ENCODE measurements at regions not wholly inside any gene's neighbourhood (a gene's known extent, or its start where the extent isn't known, plus 50 kb on each side); places are given as distances from the start of the nearest gene placed in this dataset.
"Not testable (repeated sequence)": the region's sequence is repeated elsewhere in the genome, so short reads cannot be mapped to it uniquely, and the experiment has no call there.

- DNase-seq, result no peak
Observed at GRCh38 chr4:148944839-148945219, 502.6 kb upstream of the NR3C2 start.

- DNase-seq, result no peak
Observed at GRCh38 chr4:148944136-148944838, 502.1 kb upstream of the NR3C2 start.

DNA sequence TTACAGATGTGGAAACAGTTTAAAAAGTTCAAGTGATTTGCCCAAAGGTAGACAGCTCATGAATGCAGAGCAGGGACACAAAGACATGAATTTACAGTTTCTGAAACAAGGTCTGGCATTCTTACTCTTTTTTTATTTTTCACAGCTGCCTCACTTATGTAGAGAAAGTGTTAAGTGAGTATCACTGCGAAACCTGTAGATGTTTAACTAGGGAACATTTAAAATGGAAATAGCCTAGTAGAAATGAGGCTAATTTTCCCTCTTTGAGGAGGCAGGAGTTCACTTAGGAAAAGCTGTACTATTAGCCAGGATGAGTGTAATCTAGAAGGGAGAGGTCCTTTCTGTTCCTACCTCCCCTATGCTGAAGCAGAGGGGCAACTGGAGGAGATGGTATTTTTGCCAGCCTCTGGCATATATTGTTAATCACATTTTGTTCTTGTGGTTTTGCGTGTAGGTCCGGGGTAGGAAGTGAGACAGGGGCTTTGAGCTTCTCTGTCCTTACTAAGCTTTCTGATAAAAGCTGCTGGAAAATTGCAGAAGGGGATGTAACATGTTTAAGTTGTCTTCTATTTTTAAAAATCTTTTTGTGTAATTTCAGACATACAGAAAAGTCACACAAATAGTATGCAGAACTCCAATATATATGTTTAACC, 492.8 kb upstream of the NR3C2 start:
- no peak for DNase-seq

GRCh38 chr4:148926276-148927260, 484.4 kb upstream of the NR3C2 start:
- no peak for DNase-seq

DNA sequence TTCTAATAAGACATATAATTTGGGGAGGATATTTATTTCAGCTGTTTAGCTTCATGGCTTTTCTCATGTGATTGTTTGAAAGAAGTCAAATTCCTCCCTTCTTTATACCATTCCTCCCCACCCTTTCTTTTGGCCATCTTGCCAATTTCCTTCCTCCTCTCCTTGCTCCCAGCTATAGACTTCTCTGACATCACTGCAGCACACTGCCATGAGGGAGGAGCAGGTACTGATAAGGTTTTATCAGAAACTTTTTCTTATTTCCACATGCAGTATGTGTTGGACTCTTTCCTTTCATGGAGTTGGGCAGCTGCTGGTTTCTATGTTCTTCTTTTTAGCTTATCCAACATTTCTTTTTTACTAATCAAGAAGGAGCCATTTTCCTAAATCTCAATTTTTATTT, 481.7 kb upstream of the NR3C2 start:
- no peak for DNase-seq

DNA sequence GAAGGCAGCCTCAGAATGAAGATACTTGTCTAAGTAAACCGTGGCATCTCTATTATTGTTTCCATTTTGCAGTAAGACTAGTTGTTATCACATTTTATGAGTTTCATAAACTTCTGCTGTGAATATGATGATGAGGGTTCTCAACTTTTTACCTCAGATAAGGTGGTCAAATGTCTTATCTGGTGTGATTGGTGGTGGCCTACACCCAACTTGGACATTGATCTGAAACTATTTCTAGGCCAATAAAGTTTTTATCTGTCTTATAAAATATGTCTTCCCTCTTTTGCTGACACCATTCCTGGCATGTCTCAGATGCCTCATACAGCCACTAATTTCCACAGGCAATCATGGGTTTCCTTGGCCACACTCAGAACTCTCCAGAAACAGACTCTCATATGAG, 480.3 kb upstream of the NR3C2 start:
- no peak for DNase-seq

- DNase-seq, result no peak
Observed at GRCh38 chr4:148914734-148915133, 472.5 kb upstream of the NR3C2 start.

- no peak for DNase-seq
Observed at GRCh38 chr4:148914301-148914700, 472.1 kb upstream of the NR3C2 start.

DNA sequence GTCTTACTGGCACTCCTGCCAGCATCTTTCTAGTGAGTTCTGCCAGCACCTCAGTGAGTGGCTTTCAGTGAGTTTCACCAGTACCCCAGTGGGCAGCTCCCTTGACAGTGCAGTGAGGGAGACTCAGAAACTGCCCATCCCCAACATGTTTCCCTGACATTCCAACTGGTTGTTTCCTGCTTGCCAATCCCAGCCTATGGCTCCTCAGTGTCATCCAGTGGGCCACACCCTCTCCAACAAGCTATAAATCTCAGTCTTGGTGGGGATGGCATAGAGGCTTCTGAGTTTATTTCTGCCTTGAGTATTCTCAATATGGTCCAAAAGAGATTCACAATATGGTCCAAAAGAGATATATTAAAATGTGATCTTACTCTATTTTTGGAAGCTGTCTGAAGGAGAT, 461.2 kb upstream of the NR3C2 start:
- no peak for DNase-seq

DNA sequence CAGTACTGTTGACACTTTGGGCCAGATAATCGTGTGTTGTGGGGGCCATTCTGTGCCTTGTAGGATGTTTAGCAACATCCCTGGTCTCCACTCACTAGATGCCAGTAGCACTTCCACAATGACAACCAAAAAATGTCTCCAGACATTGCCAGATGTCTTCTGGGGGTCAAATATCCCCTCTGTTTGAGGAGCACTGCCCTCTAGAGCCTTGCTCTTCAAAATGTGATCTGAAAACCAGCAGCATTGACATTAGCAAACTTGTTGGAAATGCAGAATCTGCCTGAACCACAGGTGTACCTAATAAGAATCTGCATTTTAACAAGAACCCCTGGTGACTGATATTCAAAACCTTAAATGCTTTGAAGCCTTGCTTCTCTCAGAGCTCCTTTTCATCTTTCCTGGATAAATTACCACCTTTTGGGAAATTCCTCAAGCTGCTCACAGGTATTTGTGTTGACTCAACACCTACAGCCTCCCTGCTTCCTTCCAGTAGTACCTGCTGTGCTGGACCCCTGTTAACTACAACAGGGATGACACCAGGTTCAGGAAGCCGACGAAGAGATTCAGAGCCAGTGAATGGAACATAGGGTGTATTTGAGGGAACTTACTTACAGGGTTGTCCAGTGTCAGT, 459.0 kb upstream of the NR3C2 start:
- no peak for DNase-seq

DNA sequence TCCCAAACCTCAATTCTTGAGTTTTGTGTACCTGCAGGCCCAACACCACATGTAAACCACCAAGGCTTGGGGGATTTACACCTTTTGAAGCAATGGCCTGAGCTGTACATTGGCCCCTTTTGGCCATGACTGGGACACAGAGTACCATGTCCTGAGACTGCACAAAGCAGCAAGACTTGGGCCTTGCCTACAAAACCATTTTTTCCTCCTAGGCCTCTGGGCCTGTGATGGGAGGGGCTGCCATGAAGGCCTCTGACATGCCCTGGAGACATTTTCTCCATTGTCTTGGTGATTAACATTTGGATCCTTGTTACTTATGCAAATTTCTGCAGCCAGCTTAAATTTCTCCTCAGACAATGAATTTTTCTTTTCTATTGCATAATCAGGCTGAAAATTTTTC, 455.9 kb upstream of the NR3C2 start:
- not testable (repeated sequence) for DNase-seq

- no peak for DNase-seq
Observed at GRCh38 chr4:148893095-148893494, 450.9 kb upstream of the NR3C2 start.

DNA sequence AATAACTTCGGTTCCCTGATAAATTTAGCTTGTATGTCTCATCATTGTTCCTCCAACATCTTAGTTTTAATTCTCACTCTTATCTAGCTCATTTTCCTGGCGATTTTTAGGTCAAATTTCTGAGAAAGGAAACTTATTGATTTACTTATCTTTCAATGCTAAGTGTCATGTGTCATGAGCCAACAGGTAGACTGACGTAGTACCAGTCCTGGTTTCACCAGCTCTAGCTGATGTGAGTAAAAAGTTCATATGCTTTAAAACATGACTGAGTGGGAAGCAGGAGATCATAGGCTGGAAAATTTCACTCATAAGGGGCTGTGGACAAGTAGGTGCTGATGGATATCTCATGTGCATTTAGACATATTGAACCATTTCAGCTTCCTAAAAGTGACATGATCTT, 441.7 kb upstream of the NR3C2 start:
- no peak for DNase-seq

GRCh38 chr4:148883435-148883834, 441.2 kb upstream of the NR3C2 start:
- no peak for DNase-seq

GRCh38 chr4:148881860-148882643, 439.8 kb upstream of the NR3C2 start:
- no peak for DNase-seq

DNA sequence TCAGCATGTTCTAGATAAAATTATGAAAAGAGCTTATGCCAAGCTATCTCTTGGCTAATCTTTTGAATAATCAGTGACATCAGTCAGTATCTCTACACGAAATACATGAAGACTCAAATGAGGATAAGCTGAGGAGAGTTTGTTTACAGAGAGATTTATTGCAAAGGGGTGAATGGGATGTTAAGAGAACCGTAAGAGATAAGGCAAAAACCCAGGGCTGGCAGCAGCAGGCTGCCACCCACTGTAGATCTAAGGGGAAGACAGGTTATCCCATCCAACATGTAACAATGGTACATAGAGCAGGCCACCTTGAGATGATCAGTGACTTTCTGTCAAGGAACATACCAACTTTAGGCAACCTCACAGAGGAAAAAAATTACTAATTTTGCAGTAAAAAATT, 432.1 kb upstream of the NR3C2 start:
- no peak for DNase-seq

- DNase-seq, result no peak
Observed at GRCh38 chr4:148868191-148868590, 426.0 kb upstream of the NR3C2 start.

DNA sequence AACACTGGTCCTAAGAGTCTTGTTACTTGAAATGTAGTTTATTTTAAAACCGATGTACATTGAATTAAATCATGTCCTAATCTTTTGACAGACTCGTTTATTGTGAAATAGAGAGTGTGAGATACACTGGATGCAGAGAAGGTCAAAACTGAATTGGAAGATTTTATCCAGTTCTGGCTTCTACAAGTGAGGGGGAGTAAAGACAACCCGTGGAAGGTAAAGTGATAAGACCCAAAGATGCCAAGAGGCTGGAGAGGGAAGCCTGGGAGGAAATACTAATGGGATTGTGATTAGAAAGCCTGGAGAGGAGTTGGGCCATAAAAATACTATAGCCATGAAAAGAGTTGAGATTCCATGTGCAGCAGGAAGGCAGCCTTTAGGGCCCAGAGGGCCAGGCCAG, 424.5 kb upstream of the NR3C2 start:
- no peak for DNase-seq

DNA sequence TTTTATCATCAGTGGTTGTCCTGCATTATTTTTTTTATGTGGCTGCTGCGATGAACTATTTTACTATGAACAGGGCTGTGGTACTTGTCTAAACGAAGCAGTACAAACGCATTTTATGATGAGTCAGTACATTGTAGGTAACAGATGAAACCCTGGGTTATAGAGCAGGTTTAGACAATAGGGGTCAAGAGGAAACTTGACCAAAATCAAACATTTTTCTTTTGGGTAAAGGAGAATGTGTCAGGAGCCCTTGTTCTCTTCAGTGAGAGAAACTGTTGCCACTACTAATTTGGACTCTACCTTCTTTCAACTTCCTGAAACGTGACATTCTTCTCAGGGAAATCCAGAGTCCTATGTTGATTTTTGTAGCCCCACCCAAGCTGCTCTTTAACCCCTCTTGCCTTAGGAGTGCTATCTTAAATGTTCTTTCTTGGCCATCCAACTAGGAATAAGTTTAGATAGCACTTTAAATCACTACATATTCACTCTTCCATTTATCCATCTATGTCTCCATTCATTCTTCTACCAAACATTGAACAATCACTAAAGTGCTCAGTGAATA, 415.8 kb upstream of the NR3C2 start:
- DNase-seq, result no peak

- no peak for DNase-seq
Observed at GRCh38 chr4:148857239-148857972, 415.2 kb upstream of the NR3C2 start.

DNA sequence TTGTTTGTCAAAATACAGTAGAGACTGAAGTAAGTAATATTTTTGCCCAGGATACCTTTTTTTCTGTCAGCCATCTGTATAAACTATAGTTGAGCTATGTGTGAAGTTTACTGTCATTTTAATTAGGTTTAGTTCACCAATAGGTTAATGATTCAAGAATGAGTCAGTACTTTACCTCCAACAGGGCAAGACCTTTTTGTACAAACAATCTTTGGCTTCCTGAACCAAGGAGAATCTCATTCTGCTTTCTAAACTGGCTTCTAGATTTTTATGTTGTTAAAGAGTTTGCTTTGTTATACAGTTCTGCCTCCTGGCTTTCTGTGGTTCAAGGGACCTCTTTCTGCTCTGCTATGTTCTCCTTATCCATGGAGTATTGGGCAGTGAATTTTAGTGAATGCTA, 412.0 kb upstream of the NR3C2 start:
- DNase-seq, result no peak
